ENCODE measurements at regions not wholly inside any gene's neighbourhood (a gene's known extent, or its start where the extent isn't known, plus 50 kb on each side); places are given as distances from the start of the nearest gene placed in this dataset.
"Not testable (repeated sequence)": the region's sequence is repeated elsewhere in the genome, so short reads cannot be mapped to it uniquely, and the experiment has no call there.

- no peaks in the 10 kb centered on the region for H3K36me3 ChIP-seq (replicated peaks; ENCODE audit: control insufficient read depth, insufficient read depth, low read length)
Observed at GRCh38 chr10:124152139-124153022, 59.0 kb upstream of the CHST15 start.

GRCh38 chr10:124151466-124152095, 58.2 kb upstream of the CHST15 start:
- DNase-seq, result peak; percentile 40
- Histone ChIP-seq H3K4me3 (ENCODE audit: insufficient read depth, low read depth, low read length) (no peak overlapping the region), H3K27me3 (ENCODE audit: control insufficient read depth, insufficient read depth, low read length) (no peaks in the 10 kb centered on the region), H3K36me3 (replicated peaks; ENCODE audit: control insufficient read depth, insufficient read depth, low read length) (no peaks in the 10 kb centered on the region)

More at GRCh38 chr10:124152139-124153022, 59.0 kb upstream of the CHST15 start:
- H3K4me3 ChIP-seq (ENCODE audit: insufficient read depth, low read depth, low read length), result no peak overlapping the region
- peak; percentile 74 for DNase-seq
- H3K27me3 ChIP-seq (ENCODE audit: control insufficient read depth, insufficient read depth, low read length), result no peaks in the 10 kb centered on the region

GRCh38 chr10:124150807-124151417, 57.5 kb upstream of the CHST15 start:
- no peak overlapping the region for H3K4me3 ChIP-seq (ENCODE audit: insufficient read depth, low read depth, low read length)
- no peak for DNase-seq

DNA sequence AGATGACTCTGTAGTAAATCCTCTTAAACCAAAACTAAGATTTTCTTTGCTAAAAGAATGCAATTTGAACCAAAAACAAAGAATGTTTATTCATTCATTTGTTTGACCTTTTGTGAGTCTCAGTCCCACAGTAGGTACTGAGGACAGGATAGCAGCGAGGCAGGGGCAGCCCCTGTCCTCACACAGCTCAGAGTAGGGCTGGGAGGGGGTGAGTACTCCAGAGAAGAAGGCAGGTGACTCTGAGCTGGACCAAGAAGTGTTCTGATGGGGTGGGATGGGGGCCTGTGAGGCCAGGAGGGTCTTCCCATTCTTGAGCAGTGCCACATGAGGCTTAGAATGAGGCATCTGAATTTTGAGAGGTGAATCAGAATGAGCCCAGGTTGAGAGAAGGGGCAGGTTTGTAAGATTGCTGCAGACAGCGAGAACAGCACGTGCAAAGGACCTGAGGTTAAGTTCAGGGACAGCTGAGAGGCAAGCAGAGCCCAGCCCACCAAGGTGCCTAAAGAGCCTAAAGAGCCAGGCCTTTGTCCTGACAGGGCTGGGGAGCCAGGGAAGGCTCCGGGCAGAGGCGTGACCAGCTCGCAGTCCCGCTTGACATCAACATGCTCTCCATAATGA, 56.9 kb upstream of the CHST15 start:
- DNase-seq, result peak; percentile 64

More at GRCh38 chr10:124150807-124151417, 57.5 kb upstream of the CHST15 start:
- Histone ChIP-seq H3K27me3 (ENCODE audit: control insufficient read depth, insufficient read depth, low read length) (no peaks in the 10 kb centered on the region), H3K36me3 (replicated peaks; ENCODE audit: control insufficient read depth, insufficient read depth, low read length) (no peaks in the 10 kb centered on the region)

DNA sequence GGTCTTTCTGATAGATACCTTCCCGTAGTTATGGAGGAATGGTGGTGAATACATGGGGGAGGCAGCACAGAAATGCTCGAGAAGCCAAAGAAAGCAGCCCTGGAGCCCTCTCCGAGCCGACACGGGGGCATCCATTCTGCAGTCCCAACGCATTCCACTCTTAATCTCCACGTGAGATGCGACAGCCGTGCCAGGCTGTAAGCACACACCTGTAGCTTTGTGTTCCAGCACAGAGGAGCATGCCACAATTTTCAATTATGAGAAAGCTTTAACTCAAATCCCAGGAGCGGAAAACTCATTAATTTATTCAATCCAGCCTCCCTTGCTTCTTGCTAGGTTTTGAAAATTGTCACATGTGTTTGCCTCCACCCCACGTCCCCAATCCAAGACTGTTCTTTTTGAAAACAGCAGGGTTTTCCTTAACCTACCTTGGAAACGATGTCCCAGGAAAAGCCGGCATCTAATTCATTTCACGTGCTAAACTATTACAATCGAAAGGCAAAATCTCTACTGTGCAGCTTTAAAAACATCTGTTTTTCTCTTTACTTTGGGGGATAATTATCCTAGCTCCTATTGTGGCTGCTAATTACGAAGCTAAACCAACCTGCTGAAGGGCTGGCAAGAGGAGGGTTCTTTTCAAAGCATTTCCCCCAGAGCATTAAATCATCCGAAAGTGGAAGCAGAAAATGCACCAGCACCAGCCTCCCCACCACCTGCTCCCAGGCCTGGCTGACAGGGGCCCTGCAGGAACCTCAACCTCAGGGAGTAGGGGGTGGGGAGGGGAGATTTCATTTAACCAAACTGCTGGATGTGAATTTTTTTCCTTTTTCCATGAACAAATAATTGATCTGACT, 56.0 kb upstream of the CHST15 start:
- Histone ChIP-seq H3K27me3 (ENCODE audit: control insufficient read depth, insufficient read depth, low read length) (no peaks in the 10 kb centered on the region), H3K36me3 (replicated peaks; ENCODE audit: control insufficient read depth, insufficient read depth, low read length) (no peaks in the 10 kb centered on the region), H3K4me3 (ENCODE audit: insufficient read depth, low read depth, low read length) (no peak overlapping the region)
- DNase-seq, result peak; percentile 68

More for the DNA sequence above, 56.9 kb upstream of the CHST15 start:
- no peaks in the 10 kb centered on the region for H3K27me3 ChIP-seq (ENCODE audit: control insufficient read depth, insufficient read depth, low read length)
- H3K36me3 ChIP-seq (replicated peaks; ENCODE audit: control insufficient read depth, insufficient read depth, low read length), result no peaks in the 10 kb centered on the region
- no peak overlapping the region for H3K4me3 ChIP-seq (ENCODE audit: insufficient read depth, low read depth, low read length)

DNA sequence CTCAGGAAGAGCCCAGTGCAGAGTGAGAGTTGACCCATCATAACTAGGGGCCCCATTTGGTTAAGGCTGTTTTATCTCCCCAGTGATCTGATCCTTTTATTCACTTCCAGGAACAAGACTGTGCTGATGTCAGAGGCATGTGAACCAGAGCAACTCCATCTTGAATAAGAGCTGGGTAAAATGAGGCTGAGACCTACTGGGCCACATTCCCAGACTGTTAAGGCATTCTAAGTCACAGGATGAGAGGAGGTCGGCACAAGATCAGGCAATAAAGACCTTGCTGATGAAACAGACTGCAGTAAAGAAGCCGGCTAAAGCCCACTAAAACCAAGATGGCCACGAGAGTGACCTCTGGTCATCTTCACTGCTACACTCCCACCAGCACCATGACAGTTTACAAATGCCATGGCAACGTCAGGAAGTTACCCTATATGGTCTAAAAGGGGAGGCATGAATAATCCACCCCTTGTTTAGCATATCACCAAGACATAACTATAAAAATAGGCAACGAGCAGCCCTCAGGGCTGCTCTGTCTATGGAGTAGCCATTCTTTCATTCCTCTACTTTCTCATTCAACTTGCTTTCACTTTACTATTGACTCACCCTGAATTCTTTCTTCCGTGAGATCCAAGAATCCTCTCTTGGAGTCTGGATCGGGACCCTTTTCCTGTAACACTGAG, 55.3 kb upstream of the CHST15 start:
- not testable (repeated sequence) for H3K36me3 ChIP-seq (replicated peaks; ENCODE audit: control insufficient read depth, insufficient read depth, low read length); H3K27me3 ChIP-seq (ENCODE audit: control insufficient read depth, insufficient read depth, low read length); H3K4me3 ChIP-seq (ENCODE audit: insufficient read depth, low read depth, low read length); DNase-seq

GRCh38 chr10:124146483-124146882, 53.1 kb upstream of the CHST15 start:
- Histone ChIP-seq H3K4me3 (ENCODE audit: insufficient read depth, low read depth, low read length) (no peak overlapping the region), H3K27me3 (ENCODE audit: control insufficient read depth, insufficient read depth, low read length) (no peaks in the 10 kb centered on the region), H3K36me3 (replicated peaks; ENCODE audit: control insufficient read depth, insufficient read depth, low read length) (no peaks in the 10 kb centered on the region)
- DNase-seq, result no peak

GRCh38 chr10:124145109-124145870, 51.9 kb upstream of the CHST15 start:
- H3K27me3 ChIP-seq (ENCODE audit: control insufficient read depth, insufficient read depth, low read length), result no peaks in the 10 kb centered on the region
- H3K4me3 ChIP-seq (ENCODE audit: insufficient read depth, low read depth, low read length), result no peak overlapping the region
- H3K36me3 ChIP-seq (replicated peaks; ENCODE audit: control insufficient read depth, insufficient read depth, low read length), result no peaks in the 10 kb centered on the region
- DNase-seq, result no peak

DNA sequence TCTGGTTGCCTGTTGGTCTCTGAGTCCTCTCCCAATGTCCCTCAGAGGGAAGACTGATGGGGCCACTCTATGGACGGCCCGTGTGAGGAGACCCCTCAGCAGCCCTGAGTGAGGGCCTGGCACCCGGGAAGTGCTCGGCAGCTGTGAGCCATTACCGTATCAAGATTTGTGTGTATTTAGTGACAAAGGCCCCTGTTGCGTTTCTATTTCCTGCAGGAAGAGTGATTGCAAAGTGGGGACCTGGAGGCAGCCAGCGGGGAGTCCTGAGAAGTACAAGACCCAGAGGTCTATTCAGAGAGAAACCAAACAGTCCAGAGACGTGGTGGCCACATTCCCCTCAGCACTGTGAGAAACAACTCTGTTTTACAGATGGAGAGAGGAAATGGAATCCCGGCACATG, 51.1 kb upstream of the CHST15 start:
- DNase-seq, result no peak
- Histone ChIP-seq H3K36me3 (replicated peaks; ENCODE audit: control insufficient read depth, insufficient read depth, low read length) (no peaks in the 10 kb centered on the region), H3K27me3 (ENCODE audit: control insufficient read depth, insufficient read depth, low read length) (no peaks in the 10 kb centered on the region)

GRCh38 chr10:124143721-124144120, 50.3 kb upstream of the CHST15 start:
- DNase-seq, result no peak
- H3K4me3 ChIP-seq (ENCODE audit: insufficient read depth, low read depth, low read length), result no peak overlapping the region
- H3K36me3 ChIP-seq (replicated peaks; ENCODE audit: control insufficient read depth, insufficient read depth, low read length), result no peaks in the 10 kb centered on the region
- H3K27me3 ChIP-seq (ENCODE audit: control insufficient read depth, insufficient read depth, low read length), result no peaks in the 10 kb centered on the region

More for the DNA sequence above, 51.1 kb upstream of the CHST15 start:
- no peak overlapping the region for H3K4me3 ChIP-seq (ENCODE audit: insufficient read depth, low read depth, low read length)
